GM18499 (cell line): ENCODE measurements at regions not wholly inside any gene's neighbourhood (a gene's known extent, or its start where the extent isn't known, plus 50 kb on each side); places are given as distances from the start of the nearest gene placed in this dataset.
"Not testable (repeated sequence)": the region's sequence is repeated elsewhere in the genome, so short reads cannot be mapped to it uniquely, and the experiment has no call there.

ENCODE experiments used
- ATAC-seq: cut with Tn5 transposase; IDR thresholded peaks from one replicate; pipeline ENCODE4 v1.9.1; 2021; ENCODE audit warnings: moderate number of reproducible peaks; ENCODE audit not compliant: insufficient read depth, unreplicated experiment

DNA sequence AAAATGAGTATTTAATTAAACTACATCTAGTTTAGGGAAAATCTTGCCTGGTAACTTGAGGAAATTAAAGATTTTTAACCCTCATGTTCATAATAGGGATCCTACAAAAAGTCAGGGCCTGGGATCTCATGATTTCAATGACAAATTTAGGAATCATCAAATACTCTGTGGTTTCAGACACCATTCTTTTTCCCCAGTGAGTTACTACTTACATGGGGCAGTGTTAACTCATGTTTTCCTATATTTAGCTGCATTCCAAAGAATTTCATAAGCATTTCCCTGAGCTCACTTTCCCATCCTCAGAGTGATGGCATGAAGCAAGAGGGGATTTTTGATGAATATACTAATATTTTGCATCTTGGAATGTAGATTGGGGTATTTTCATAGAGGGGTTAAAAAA, 321.7 kb downstream of the CENPW start:
- ATAC-seq: no peak

DNA sequence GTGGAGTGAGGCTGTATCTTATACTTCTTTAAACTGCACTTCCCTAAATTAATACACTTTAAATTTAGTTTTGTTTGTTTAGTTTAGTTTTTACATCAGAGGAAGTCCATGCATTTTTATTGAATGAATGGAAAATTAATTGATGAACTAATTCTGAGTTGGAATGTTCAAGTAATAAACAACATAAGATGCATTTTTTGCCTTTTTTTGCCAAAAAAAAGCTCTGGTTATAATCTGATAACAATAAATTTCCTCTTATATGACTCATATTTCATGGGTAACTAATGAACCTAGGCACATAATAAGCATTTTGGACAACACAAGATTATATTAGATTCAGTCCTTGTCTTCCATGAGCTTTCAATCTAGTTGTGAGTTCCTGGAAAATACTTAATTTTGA, 323.1 kb downstream of the CENPW start:
- no peak for ATAC-seq

- ATAC-seq: no peak
These were observed 324.4 kb downstream of the CENPW start for GRCh38 chr6:126664271-126664670.

- no peak for ATAC-seq
These were observed 325.6 kb downstream of the CENPW start for GRCh38 chr6:126665551-126665950.

GRCh38 chr6:126667071-126667470, 327.2 kb downstream of the CENPW start:
- ATAC-seq: no peak

- ATAC-seq: no peak
These were observed 327.8 kb downstream of the CENPW start for GRCh38 chr6:126667728-126668127.

DNA sequence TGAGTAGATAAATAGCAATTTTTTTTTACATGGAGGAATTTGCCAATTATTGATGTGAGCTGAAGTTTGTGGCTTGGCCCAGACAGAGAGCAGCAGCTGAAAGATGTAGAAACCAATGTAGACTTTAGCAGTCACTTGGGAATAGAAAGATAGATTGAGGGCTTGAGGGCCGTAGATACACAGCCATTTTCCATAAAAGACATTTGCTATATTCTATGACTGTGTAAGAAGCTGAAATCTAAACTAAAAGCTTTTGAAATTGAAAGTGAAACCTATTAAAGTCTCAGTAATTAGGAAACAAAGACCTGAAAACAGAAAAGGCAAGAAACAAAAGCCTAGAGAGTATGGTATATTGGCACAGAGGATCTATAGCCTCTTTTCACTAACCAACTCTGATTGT, 332.7 kb downstream of the CENPW start:
- ATAC-seq: peak; percentile 91

DNA sequence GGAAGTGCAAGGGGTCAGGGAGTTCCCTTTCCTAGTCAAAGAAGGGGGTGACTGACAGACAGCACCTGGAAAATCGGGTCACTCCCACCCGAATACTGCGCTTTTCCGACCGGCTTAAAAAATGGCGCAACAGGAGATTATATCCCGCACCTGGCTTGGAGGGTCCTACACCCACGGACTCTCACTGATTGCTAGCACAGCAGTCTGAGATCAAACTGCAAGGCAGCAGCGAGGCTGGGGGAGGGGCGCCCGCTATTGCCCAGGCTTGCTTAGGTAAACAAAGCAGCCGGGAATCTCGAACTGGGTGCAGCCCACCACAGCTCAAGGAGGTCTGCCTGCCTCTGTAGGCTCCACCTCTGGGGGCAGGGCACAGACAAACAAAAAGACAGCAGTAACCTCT, 333.8 kb downstream of the CENPW start:
- ATAC-seq: not testable (repeated sequence)

DNA sequence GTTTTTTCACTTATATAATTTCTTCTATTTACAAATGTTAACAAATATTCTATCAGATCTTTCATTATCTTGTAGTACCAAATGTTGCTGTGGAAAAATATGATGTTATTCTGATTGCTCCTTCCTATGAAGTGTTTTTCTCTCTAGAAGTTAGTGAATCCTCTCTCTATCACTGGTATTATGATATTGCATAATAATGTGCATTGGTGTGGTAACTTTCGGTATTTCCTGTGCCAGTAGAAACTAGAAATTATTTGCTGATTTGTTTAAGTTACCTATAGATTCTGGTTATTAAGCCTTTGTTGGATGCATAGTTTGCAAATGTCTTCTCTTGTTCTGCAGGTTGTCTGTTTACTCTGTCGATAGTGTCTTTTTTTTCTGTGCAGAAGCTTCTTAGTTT, 342.5 kb downstream of the CENPW start:
- ATAC-seq: no peak

GRCh38 chr6:126685182-126685581, 345.3 kb downstream of the CENPW start:
- ATAC-seq: no peak

- ATAC-seq: no peak
These were observed 357.2 kb downstream of the CENPW start for GRCh38 chr6:126696921-126697693.

- no peak for ATAC-seq
These were observed 358.9 kb downstream of the CENPW start for GRCh38 chr6:126698732-126699240.

- no peak for ATAC-seq
These were observed 362.0 kb downstream of the CENPW start for GRCh38 chr6:126701676-126702560.

- no peak for ATAC-seq
These were observed 376.1 kb downstream of the CENPW start for GRCh38 chr6:126716032-126716431.

GRCh38 chr6:126716826-126717509, 377.1 kb downstream of the CENPW start:
- ATAC-seq: no peak

GRCh38 chr6:126718600-126719327, 378.8 kb downstream of the CENPW start:
- ATAC-seq: peak; percentile 84

- no peak for ATAC-seq
These were observed 380.4 kb downstream of the CENPW start for GRCh38 chr6:126720304-126720703.

DNA sequence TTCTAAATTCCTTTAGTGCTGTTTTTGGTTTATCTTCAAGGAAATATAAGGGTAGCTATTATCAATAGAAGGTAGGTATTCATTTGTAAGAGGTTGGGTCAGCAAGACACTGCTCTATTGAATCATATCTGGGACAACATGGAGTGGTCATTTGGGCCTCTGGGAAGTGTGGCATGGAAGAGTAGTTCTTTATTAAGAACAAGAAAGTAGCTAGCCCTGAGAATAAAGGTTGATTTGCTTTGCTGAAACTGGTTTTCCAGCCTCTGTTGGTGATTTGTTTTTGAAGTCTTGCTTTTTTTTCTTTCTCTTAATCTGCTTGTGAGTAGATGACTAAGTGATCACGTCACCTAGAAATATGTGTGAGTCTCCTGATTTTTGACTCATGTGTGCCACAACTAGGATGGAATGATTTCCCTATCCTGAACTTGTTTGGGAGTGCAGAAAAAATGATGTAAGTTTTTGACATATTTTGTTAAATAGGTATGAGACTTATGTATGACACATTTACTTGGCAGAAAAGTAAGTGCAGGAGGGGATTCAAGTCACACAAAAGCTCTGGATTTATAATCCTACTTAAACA, 381.8 kb downstream of the CENPW start:
- no peak for ATAC-seq

DNA sequence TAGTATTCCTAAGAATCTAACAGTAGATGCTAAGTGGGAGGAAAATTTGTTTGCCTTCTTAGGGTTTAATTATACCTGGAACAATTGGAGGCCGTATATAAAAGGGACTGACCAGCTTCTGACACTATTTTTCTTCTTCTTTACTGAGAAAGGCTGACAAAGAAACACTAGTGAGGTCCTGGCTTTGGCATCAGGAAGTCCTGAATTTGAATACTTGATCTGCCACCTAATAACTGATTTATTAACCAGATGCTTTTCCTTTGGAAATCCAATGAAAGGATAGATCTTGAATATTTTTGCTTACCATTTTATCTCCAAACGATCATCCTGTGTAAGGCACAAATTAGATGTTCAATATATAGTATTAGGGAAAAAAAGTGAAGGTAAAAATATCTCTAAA, 382.5 kb downstream of the CENPW start:
- ATAC-seq: no peak
